IMR-90 (cell line): ENCODE measurements at regions not wholly inside any gene's neighbourhood (a gene's known extent, or its start where the extent isn't known, plus 50 kb on each side); places are given as distances from the start of the nearest gene placed in this dataset.

Source experiments
- ATAC-seq: fragments of 200-7000 bp; cut with Tn5 transposase; 2 replicates; pipeline ENCODE4 v1.9.1; 2020; ENCODE audit warnings: low read depth, mild to moderate bottlenecking, moderate library complexity
- BruUV-seq: library from RNA; stranded (reverse); fragments of 400-500 nt; replicated peaks from 2 replicates; lab custom pipeline; 2021; lab: Mats Ljungman, UMichigan
- CTCF ChIA-PET: fragments of 300-600 bp; formaldehyde crosslinking; extraction: SDS; loops from one replicate; lab custom pipeline; 2021; ENCODE audit warnings: antibody characterized with exemption; lab: Yijun Ruan, JAX
- POLR2A ChIA-PET: fragments of 300-600 bp; sonication (Branson Sonifier 250); formaldehyde crosslinking; loops from one replicate; lab custom pipeline; 2022; ENCODE audit warnings: antibody characterized with exemption; ENCODE audit not compliant: unreplicated experiment; lab: Charles Lee
- DNase-seq: peaks from one replicate; pipeline ENCODE4 v3.0.0; 2013
- H2AFZ ChIP-seq: replicated peaks from 2 replicates; pipeline ENCODE3; 2013; ENCODE audit warnings: low read length, mild to moderate bottlenecking; ENCODE audit not compliant: poor library complexity
- H2AK5ac ChIP-seq: 2 replicates; pipeline ENCODE4 v1.6.1; 2013; ENCODE audit warnings: low read depth, low read length, inconsistent platforms
- H2AK9ac ChIP-seq: replicated peaks from 2 replicates; pipeline ENCODE3; 2013; ENCODE audit warnings: mild to moderate bottlenecking, low read depth, low read length, moderate library complexity; ENCODE audit not compliant: poor library complexity
- H2BK120ac ChIP-seq: 2 replicates; pipeline ENCODE4 v1.6.1; 2013; ENCODE audit warnings: low read depth, low read length, inconsistent platforms
- H2BK15ac ChIP-seq: 3 replicates; pipeline ENCODE4 v1.6.1; 2013; ENCODE audit warnings: low read depth, low read length, inconsistent platforms
- H2BK20ac ChIP-seq: 2 replicates; pipeline ENCODE4 v1.6.1; 2013; ENCODE audit warnings: low read depth, mild to moderate bottlenecking, inconsistent platforms, low read length, moderate library complexity
- H2BK5ac ChIP-seq: 2 replicates; pipeline ENCODE4 v1.6.1; 2013; ENCODE audit warnings: mild to moderate bottlenecking, low read depth, low read length, inconsistent platforms; ENCODE audit not compliant: poor library complexity, severe bottlenecking
- H3K14ac ChIP-seq: replicated peaks from 2 replicates; pipeline ENCODE4 v1.6.1; 2013; ENCODE audit warnings: low read depth, low read length, inconsistent platforms
- H3K18ac ChIP-seq: 2 replicates; pipeline ENCODE4 v1.6.1; 2013; ENCODE audit warnings: low read depth, low read length, control low read depth
- H3K23ac ChIP-seq: 2 replicates; pipeline ENCODE4 v1.6.1; 2013; ENCODE audit warnings: low read depth, low read length, inconsistent platforms
- H3K27ac ChIP-seq: 2 replicates; pipeline ENCODE4 v1.5.1; 2013; ENCODE audit warnings: mild to moderate bottlenecking, control low read depth, low read length; ENCODE audit not compliant: insufficient read depth
- H3K27me3 ChIP-seq: 2 replicates; pipeline ENCODE4 v1.6.1; 2013; ENCODE audit warnings: low read length; ENCODE audit not compliant: control insufficient read depth, insufficient read depth
- H3K36me3 ChIP-seq: 2 replicates; pipeline ENCODE4 v1.6.1; 2013; ENCODE audit warnings: low read length, mixed read lengths; ENCODE audit not compliant: control insufficient read depth, insufficient read depth
- H3K4ac ChIP-seq: 2 replicates; pipeline ENCODE4 v1.6.1; 2013; ENCODE audit warnings: low read depth, low read length, inconsistent platforms
- H3K4me1 ChIP-seq: 2 replicates; pipeline ENCODE4 v1.6.1; 2013; ENCODE audit warnings: low read length, mixed read lengths; ENCODE audit not compliant: control insufficient read depth, insufficient read depth
- H3K4me2 ChIP-seq: 2 replicates; pipeline ENCODE4 v1.6.1; 2013; ENCODE audit warnings: low read depth, mild to moderate bottlenecking, control low read depth, low read length, moderate library complexity
- H3K4me3 ChIP-seq: 2 replicates; pipeline ENCODE4 v1.5.1; 2013; ENCODE audit warnings: low read depth, mild to moderate bottlenecking, control low read depth, low read length, moderate library complexity; ENCODE audit not compliant: insufficient read depth
- H3K56ac ChIP-seq: 2 replicates; pipeline ENCODE4 v1.6.1; 2013; ENCODE audit warnings: low read length, inconsistent platforms; ENCODE audit not compliant: insufficient read depth; ENCODE audit errors: extremely low read depth
- H3K79me1 ChIP-seq, 2 experiments: 2 replicates each; pipeline ENCODE4 v1.6.1; 2013; ENCODE audit warnings: low read length in 2 of 2, inconsistent platforms in 1 of 2, low read depth in 1 of 2
- H3K9ac ChIP-seq: 2 replicates; pipeline ENCODE4 v1.6.1; 2013; ENCODE audit warnings: low read depth, low read length, control low read depth
- H3K9me1 ChIP-seq: 2 replicates; pipeline ENCODE4 v1.6.1; 2013; ENCODE audit warnings: low read length, inconsistent platforms; ENCODE audit not compliant: insufficient read depth
- H3K9me3 ChIP-seq: 2 replicates; pipeline ENCODE4 v1.6.1; 2013; ENCODE audit warnings: low read length; ENCODE audit not compliant: control insufficient read depth, insufficient read depth
- H4K20me1 ChIP-seq: 2 replicates; pipeline ENCODE4 v1.6.1; 2013; ENCODE audit warnings: low read length, inconsistent platforms; ENCODE audit not compliant: insufficient read depth
- H4K5ac ChIP-seq: 2 replicates; pipeline ENCODE4 v1.6.1; 2013; ENCODE audit warnings: mild to moderate bottlenecking, low read depth, low read length, control low read depth
- H4K8ac ChIP-seq, 2 experiments: 2 replicates each; pipeline ENCODE4 v1.6.1; 2013; ENCODE audit warnings: low read depth in 2 of 2, low read length in 2 of 2, control low read depth in 1 of 2, inconsistent platforms in 1 of 2
- H4K91ac ChIP-seq: 2 replicates; pipeline ENCODE4 v1.6.1; 2013; ENCODE audit warnings: low read depth, low read length, inconsistent platforms; ENCODE audit not compliant: insufficient read depth
- BHLHE40 ChIP-seq: fragments of 150-350 bp; IDR thresholded peaks from 2 replicates; pipeline ENCODE4 v1.6.1; 2016; ENCODE audit warnings: mild to moderate bottlenecking, low read depth, low read length
- CHD1 ChIP-seq: IDR thresholded peaks from 2 replicates; pipeline ENCODE4 v1.6.1; 2012; ENCODE audit warnings: low read depth, low read length, improper control_type of control experiment
- FOS ChIP-seq: fragments of 150-350 bp; IDR thresholded peaks from 2 replicates; pipeline ENCODE4 v1.6.1; 2016; ENCODE audit warnings: low read depth, low read length
- NFE2L2 ChIP-seq: fragments of 150-350 bp; IDR thresholded peaks from 2 replicates; pipeline ENCODE4 v1.6.1; 2016; ENCODE audit warnings: low read depth, mild to moderate bottlenecking, low read length
- POLR2A ChIP-seq: IDR thresholded peaks from 2 replicates; pipeline ENCODE4 v1.6.1; 2012; ENCODE audit warnings: mild to moderate bottlenecking, low read depth, low read length
- RAD21 ChIP-seq: IDR thresholded peaks from 2 replicates; pipeline ENCODE4 v1.6.1; 2012; ENCODE audit warnings: low read length, improper control_type of control experiment
- RCOR1 ChIP-seq: IDR thresholded peaks from 2 replicates; pipeline ENCODE4 v1.6.1; 2012; ENCODE audit warnings: mild to moderate bottlenecking, low read length, improper control_type of control experiment; ENCODE audit not compliant: insufficient replicate concordance
- WGBS, 2 experiments: methylation state at CpG; one replicate each; pipeline versions ENCODE4 v1.1.5 to v1.1.7; 2013; ENCODE audit warnings: missing lambda C conversion rate in 2 of 2; ENCODE audit not compliant: insufficient read length in 1 of 2; ENCODE audit errors: extremely low coverage in 2 of 2; 5-methylcytosine and 5-hydroxymethylcytosine counted together
- dilution Hi-C: fragments of 300-500 bp; cut with HindIII; formaldehyde crosslinking; loops from one replicate; pipeline ENCODE4 v1.14.3; 2018; ENCODE audit warnings: low sequenced_read_pairs; ENCODE audit not compliant: unreplicated experiment
- in situ Hi-C: fragments of 300-500 bp; cut with MboI; formaldehyde crosslinking; loops from 3 replicates; pipeline ENCODE4 v1.14.3; 2019; ENCODE audit warnings: low sequenced_read_pairs, inconsistent platforms, mixed read lengths
- intact Hi-C: fragments of 100-400 bp; cut with micrococcal nuclease; formaldehyde crosslinking; loops from 2 replicates; pipeline ENCODE4 v1.10.0; 2022

GRCh38 chr10:120765226-120765803 lies 85.8 kb upstream of the WDR11 start:
- no peak overlapping the region for H2AK5ac ChIP-seq
- H3K9ac ChIP-seq, result no peak overlapping the region
- H3K4me3 ChIP-seq, result no peak overlapping the region
- ChIA-PET POLR2A (no interaction called here), CTCF (interaction anchor here (0.5 kb wide), 1 partner anchor 9 kb away, joined by 3 read pairs; no protein-coding TSS in a partner anchor)
- no peaks in the 10 kb centered on the region for H3K36me3 ChIP-seq
- no peaks in the 10 kb centered on the region for H3K79me1 ChIP-seq
- H2BK15ac ChIP-seq, result no peak overlapping the region
- no peak overlapping the region for H4K8ac ChIP-seq
- no peaks in the 10 kb centered on the region for H4K20me1 ChIP-seq
- ATAC-seq (no peak), DNase-seq (no peak)
- H4K91ac ChIP-seq, result no peak overlapping the region
- H3K4ac ChIP-seq, result no peak overlapping the region
- no peak overlapping the region for H3K27ac ChIP-seq
- in situ Hi-C loops (no loop called here), dilution Hi-C loops (no loop called here), intact Hi-C loops (no loop called here)
- no peak overlapping the region for H2AK9ac ChIP-seq
- no peak overlapping the region for H4K5ac ChIP-seq
- no peak overlapping the region for H2BK20ac ChIP-seq
- H3K56ac ChIP-seq, result no peak overlapping the region
- WGBS, 2 experiments, result no CpG with 5 or more reads among the region's 1 CpG
- H3K14ac ChIP-seq, result no peak overlapping the region
- H3K9me3 ChIP-seq, result peaks cover 14% of the 10 kb centered on the region
- no peaks in the 10 kb centered on the region for H3K9me1 ChIP-seq
- H3K27me3 ChIP-seq, result no peaks in the 10 kb centered on the region
- H3K18ac ChIP-seq, result no peak overlapping the region
- H2BK120ac ChIP-seq, result no peak overlapping the region
- H2BK5ac ChIP-seq, result no peak overlapping the region
- no peak overlapping the region for H2AFZ ChIP-seq
- H3K4me2 ChIP-seq, result no peak overlapping the region
- no peaks in the 10 kb centered on the region for H3K4me1 ChIP-seq
- no TSS peak for BruUV-seq
- no peak overlapping the region for H3K23ac ChIP-seq
- TF ChIP-seq RAD21, result no peak
- TF ChIP-seq RCOR1, result no peak
- no peak for TF ChIP-seq NFE2L2
- TF ChIP-seq BHLHE40, result no peak
- TF ChIP-seq POLR2A, result no peak
- no peak for TF ChIP-seq FOS
- no peak for TF ChIP-seq CHD1
